Hepatocyte (in vitro differentiated cells): ENCODE measurements at regions not wholly inside any gene's neighbourhood (a gene's known extent, or its start where the extent isn't known, plus 50 kb on each side); places are given as distances from the start of the nearest gene placed in this dataset.

Experiments used
- DNase-seq: peaks from one replicate; pipeline ENCODE4 v3.0.0-alpha.2; 2016; ENCODE audit warnings: low spot score
- H2AFZ ChIP-seq: fragments of 200-600 bp; sonication (generic); 2 replicates; pipeline ENCODE4 v1.6.0; 2016; ENCODE audit warnings: antibody characterized with exemption, mild to moderate bottlenecking
- H3K27ac ChIP-seq: fragments of 200-600 bp; sonication (generic); 2 replicates; pipeline ENCODE4 v1.5.1; 2016; ENCODE audit warnings: mild to moderate bottlenecking
- H3K27me3 ChIP-seq: fragments of 200-600 bp; sonication (generic); 2 replicates; pipeline ENCODE4 v1.6.1; 2016
- H3K36me3 ChIP-seq: fragments of 200-600 bp; sonication (generic); replicated peaks from 2 replicates; pipeline ENCODE4 v1.5.1; 2016; ENCODE audit warnings: low read depth; ENCODE audit not compliant: insufficient read depth
- H3K4me1 ChIP-seq: fragments of 200-600 bp; sonication (generic); 2 replicates; pipeline ENCODE4 v1.5.1; 2016; ENCODE audit warnings: mild to moderate bottlenecking, moderate library complexity; ENCODE audit not compliant: insufficient read depth
- H3K4me2 ChIP-seq: fragments of 200-600 bp; sonication (generic); 2 replicates; pipeline ENCODE4 v1.6.0; 2016
- H3K4me3 ChIP-seq: fragments of 200-600 bp; sonication (generic); 2 replicates; pipeline ENCODE4 v1.5.1; 2016; ENCODE audit warnings: mild to moderate bottlenecking
- H3K79me2 ChIP-seq: fragments of 200-600 bp; sonication (generic); 2 replicates; pipeline ENCODE4 v1.6.0; 2017; ENCODE audit warnings: mild to moderate bottlenecking
- H3K9me2 ChIP-seq: fragments of 200-600 bp; sonication (generic); replicated peaks from 2 replicates; pipeline ENCODE4 v1.6.0; 2017; ENCODE audit warnings: mild to moderate bottlenecking; ENCODE audit not compliant: insufficient read depth
- H3K9me3 ChIP-seq: fragments of 200-600 bp; sonication (generic); 2 replicates; pipeline ENCODE4 v1.5.1; 2016; ENCODE audit warnings: low read depth, mild to moderate bottlenecking
- H4K20me1 ChIP-seq: fragments of 200-600 bp; sonication (generic); 2 replicates; pipeline ENCODE4 v1.6.0; 2016; ENCODE audit warnings: mild to moderate bottlenecking; ENCODE audit not compliant: insufficient read depth, poor library complexity, severe bottlenecking
- CTCF ChIP-seq: fragments of 200-600 bp; sonication (generic); IDR thresholded peaks from 2 replicates; pipeline ENCODE4 v1.5.1; 2016; ENCODE audit warnings: antibody characterized with exemption, mild to moderate bottlenecking; ENCODE audit not compliant: poor library complexity
- EZH2 ChIP-seq: fragments of 200-600 bp; sonication (generic); IDR thresholded peaks from 2 replicates; pipeline ENCODE4 v1.6.1; 2016; ENCODE audit warnings: antibody characterized with exemption, mild to moderate bottlenecking, borderline replicate concordance
- EZH2phosphoT487 ChIP-seq: fragments of 200-600 bp; sonication (generic); IDR thresholded peaks from one replicate; pipeline ENCODE4 v1.6.1; 2018; ENCODE audit warnings: antibody characterized with exemption, mild to moderate bottlenecking, low read depth, moderate library complexity; ENCODE audit not compliant: unreplicated experiment, severe bottlenecking
- WGBS: methylation state at CpG from one replicate; pipeline ENCODE4 v1.1.6; 2016; ENCODE audit warnings: low lambda C conversion rate; ENCODE audit errors: missing lambda C conversion rate; 5-methylcytosine and 5-hydroxymethylcytosine counted together

DNA sequence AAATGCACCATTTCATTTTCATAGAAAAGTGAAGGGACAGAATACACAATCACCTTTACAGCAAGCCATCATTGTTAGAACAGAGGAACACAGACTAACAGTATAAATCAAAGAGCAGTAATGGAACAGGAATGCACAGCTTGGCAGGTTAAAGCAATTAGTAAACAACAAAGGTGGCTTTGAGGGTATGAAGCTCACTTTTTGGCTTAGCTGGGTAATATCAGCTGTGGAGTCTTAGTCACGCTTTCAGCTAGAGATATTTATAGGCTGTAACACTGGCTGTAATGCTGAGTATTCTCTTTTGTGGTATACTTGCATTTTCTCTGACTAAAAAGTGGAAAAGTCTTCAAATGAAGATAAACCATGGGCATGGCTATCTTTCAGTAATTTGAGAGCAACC, 1780.5 kb downstream of the LRRC4C start:
- WGBS, result 38% methylated on average over 1 of the region's 1 CpG

DNA sequence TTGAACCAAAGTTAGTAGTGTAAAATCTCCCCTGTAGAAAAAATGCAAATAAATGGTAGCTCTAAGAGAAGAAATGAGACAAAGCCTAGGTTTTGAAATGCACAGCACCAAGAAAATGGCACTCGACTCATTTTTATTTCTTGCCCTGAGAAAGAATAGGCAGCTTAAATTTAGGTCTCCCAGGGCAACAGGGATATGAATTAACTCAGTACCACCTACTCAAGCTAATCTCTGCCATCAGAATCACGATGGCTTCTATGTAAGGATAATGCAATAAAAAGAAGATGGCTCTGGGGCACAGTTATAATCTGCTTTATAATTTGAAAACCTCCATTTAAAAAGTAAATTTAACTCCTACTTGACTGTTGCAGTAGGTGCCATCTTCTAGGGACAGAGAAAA, 1784.3 kb downstream of the LRRC4C start:
- Histone ChIP-seq H3K4me2 (no peak overlapping the region), H3K4me3 (no peak overlapping the region), H2AFZ (no peak overlapping the region), H3K9me2 (no peaks in the 10 kb centered on the region), H3K79me2 (no peaks in the 10 kb centered on the region), H3K27me3 (no peaks in the 10 kb centered on the region), H4K20me1 (no peaks in the 10 kb centered on the region), H3K27ac (no peak overlapping the region), H3K4me1 (no peaks in the 10 kb centered on the region), H3K9me3 (no peaks in the 10 kb centered on the region), H3K36me3 (no peaks in the 10 kb centered on the region)
- WGBS, result 72% methylated on average over 2 of the region's 2 CpGs
- TF ChIP-seq EZH2 (no peak), EZH2phosphoT487 (no peak), CTCF (no peak)
- no peak for DNase-seq

More for the DNA sequence above, 1780.5 kb downstream of the LRRC4C start:
- H3K9me2 ChIP-seq, result no peaks in the 10 kb centered on the region
- no peak overlapping the region for H3K4me2 ChIP-seq
- no peak overlapping the region for H3K4me3 ChIP-seq
- H3K4me1 ChIP-seq, result no peaks in the 10 kb centered on the region
- H3K27ac ChIP-seq, result no peak overlapping the region
- no peaks in the 10 kb centered on the region for H3K79me2 ChIP-seq
- no peaks in the 10 kb centered on the region for H4K20me1 ChIP-seq
- H3K36me3 ChIP-seq, result no peaks in the 10 kb centered on the region
- TF ChIP-seq EZH2 (no peak), EZH2phosphoT487 (no peak), CTCF (no peak)
- H3K27me3 ChIP-seq, result no peaks in the 10 kb centered on the region
- H2AFZ ChIP-seq, result no peak overlapping the region
- DNase-seq, result no peak
- H3K9me3 ChIP-seq, result no peaks in the 10 kb centered on the region

DNA sequence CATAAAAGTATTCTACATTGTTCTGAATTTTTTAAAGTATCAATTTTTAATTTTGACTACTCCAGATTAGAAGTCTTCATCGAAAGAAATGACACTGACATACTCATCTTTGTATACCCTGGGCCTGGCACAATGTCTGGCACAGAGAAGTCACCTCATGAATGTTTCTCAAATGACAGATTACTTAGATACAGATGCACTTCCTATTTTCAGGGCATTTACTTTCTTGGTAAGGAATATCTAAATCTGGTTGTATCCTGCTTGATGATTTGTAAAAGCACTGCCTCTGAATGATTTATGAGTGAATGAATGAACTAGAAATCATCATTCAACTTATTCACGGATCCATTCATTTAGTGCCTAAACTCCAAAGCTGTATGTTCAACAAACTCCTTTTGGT, 1784.7 kb downstream of the LRRC4C start:
- Histone ChIP-seq H3K4me3 (no peak overlapping the region), H3K27ac (no peak overlapping the region), H3K36me3 (no peaks in the 10 kb centered on the region), H3K4me2 (no peak overlapping the region), H3K79me2 (no peaks in the 10 kb centered on the region), H3K9me2 (no peaks in the 10 kb centered on the region), H3K27me3 (no peaks in the 10 kb centered on the region), H2AFZ (no peak overlapping the region), H4K20me1 (no peaks in the 10 kb centered on the region), H3K9me3 (no peaks in the 10 kb centered on the region), H3K4me1 (no peaks in the 10 kb centered on the region)
- TF ChIP-seq EZH2phosphoT487 (no peak), CTCF (no peak), EZH2 (no peak)
- no peak for DNase-seq
- WGBS, result 94% methylated on average over 2 of the region's 2 CpGs

DNA sequence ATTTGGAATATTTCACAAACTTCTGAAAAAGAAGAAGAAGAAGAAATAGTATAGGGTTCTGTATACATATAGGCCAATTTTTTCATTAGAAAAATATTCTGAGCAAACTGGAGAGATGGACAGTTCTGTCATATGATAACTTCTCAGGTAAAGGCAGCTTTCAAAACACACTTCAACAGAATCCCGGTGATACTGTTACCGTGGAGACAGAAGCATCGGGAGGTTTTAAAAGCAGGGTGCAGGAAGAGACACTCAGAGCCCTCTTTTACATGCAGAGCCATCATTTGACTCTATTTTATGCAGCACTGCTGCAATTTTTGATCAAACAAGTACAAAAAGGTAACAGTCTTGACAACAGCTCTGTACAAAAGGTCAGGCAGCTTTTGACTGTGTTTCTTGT, 1785.4 kb downstream of the LRRC4C start:
- no peak overlapping the region for H3K27ac ChIP-seq
- H3K27me3 ChIP-seq, result no peaks in the 10 kb centered on the region
- no peaks in the 10 kb centered on the region for H4K20me1 ChIP-seq
- no peak for DNase-seq
- no peak overlapping the region for H3K4me2 ChIP-seq
- TF ChIP-seq EZH2 (no peak), CTCF (no peak), EZH2phosphoT487 (no peak)
- no peaks in the 10 kb centered on the region for H3K36me3 ChIP-seq
- no peaks in the 10 kb centered on the region for H3K9me2 ChIP-seq
- 83% methylated on average over 3 of the region's 3 CpGs for WGBS
- H3K4me3 ChIP-seq, result no peak overlapping the region
- no peaks in the 10 kb centered on the region for H3K9me3 ChIP-seq
- H2AFZ ChIP-seq, result no peak overlapping the region
- no peaks in the 10 kb centered on the region for H3K4me1 ChIP-seq
- H3K79me2 ChIP-seq, result no peaks in the 10 kb centered on the region
